ENCODE measurements at regions not wholly inside any gene's neighbourhood (a gene's known extent, or its start where the extent isn't known, plus 50 kb on each side); places are given as distances from the start of the nearest gene placed in this dataset.

- DNase-seq (no peak), ATAC-seq (no peak)
- no peaks in the 10 kb centered on the region for H3K9me3 ChIP-seq
- TF ChIP-seq POLR2A (IDR thresholded peaks at IDR 0.05) (no peak), CTCF (IDR thresholded peaks at IDR 0.05) (no peak)
- intact Hi-C loops (cut with DNase I): no loop called here
- no peak overlapping the region for H3K4me3 ChIP-seq
- H3K4me1 ChIP-seq: no peaks in the 10 kb centered on the region
- no peaks in the 10 kb centered on the region for H3K36me3 ChIP-seq
- WGBS (ENCODE audit: insufficient coverage, low coverage, low lambda C conversion rate, missing lambda C conversion rate): 86% methylated on average over 4 of the region's 4 CpGs
- H3K27me3 ChIP-seq: no peaks in the 10 kb centered on the region
- no peak overlapping the region for H3K27ac ChIP-seq
Observed at GRCh38 chr3:127520993-127521392, 69.5 kb downstream of the TPRA1 start.

- Histone ChIP-seq H3K4me3 (no peak overlapping the region), H3K9me3 (no peaks in the 10 kb centered on the region), H3K4me1 (no peaks in the 10 kb centered on the region), H3K36me3 (no peaks in the 10 kb centered on the region), H3K27ac (no peak overlapping the region), H3K27me3 (no peaks in the 10 kb centered on the region)
- ATAC-seq (no peak), DNase-seq (no peak)
- intact Hi-C loops (cut with DNase I): no loop called here
- WGBS (ENCODE audit: insufficient coverage, low coverage, low lambda C conversion rate, missing lambda C conversion rate): 79% methylated on average over 2 of the region's 4 CpGs
- TF ChIP-seq POLR2A (IDR thresholded peaks at IDR 0.05) (no peak), CTCF (IDR thresholded peaks at IDR 0.05) (no peak)
Observed at GRCh38 chr3:127518456-127519081, 72.0 kb downstream of the TPRA1 start.

- TF ChIP-seq CTCF (IDR thresholded peaks at IDR 0.05): no peak
- no peak for TF ChIP-seq POLR2A (IDR thresholded peaks at IDR 0.05)
- H3K4me3 ChIP-seq: no peak overlapping the region
- H3K4me1 ChIP-seq: no peaks in the 10 kb centered on the region
- H3K9me3 ChIP-seq: no peaks in the 10 kb centered on the region
- no peak for DNase-seq
- 58% methylated on average over 3 of the region's 3 CpGs for WGBS (ENCODE audit: insufficient coverage, low coverage, low lambda C conversion rate, missing lambda C conversion rate)
- ATAC-seq: no peak
- intact Hi-C loops (cut with DNase I): no loop called here
- no peak overlapping the region for H3K27ac ChIP-seq
- no peaks in the 10 kb centered on the region for H3K27me3 ChIP-seq
- H3K36me3 ChIP-seq: no peaks in the 10 kb centered on the region
Observed at GRCh38 chr3:127512256-127512655, 78.3 kb downstream of the TPRA1 start.

DNA sequence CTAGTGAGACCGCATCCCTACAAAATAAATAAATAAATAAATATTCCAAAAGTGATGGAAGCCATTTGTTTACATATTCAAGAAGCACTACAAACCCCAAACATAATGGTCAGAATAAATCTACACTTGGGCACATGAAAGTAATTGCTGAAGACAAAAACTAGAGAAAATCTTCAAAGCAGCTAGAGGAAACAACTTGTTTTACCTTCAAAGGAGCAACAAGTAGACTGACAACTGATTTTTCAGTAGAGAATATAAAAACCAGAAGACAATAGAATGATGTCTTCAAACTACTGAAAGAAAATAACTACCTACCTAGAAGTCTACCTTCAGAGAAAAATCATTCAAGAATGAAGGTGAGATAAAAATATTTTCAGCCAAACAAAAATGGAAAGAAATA lies 89.4 kb downstream of the TPRA1 start:
- Histone ChIP-seq H3K4me1 (no peaks in the 10 kb centered on the region), H3K36me3 (no peaks in the 10 kb centered on the region), H3K27me3 (no peaks in the 10 kb centered on the region), H3K4me3 (no peak overlapping the region), H3K9me3 (no peaks in the 10 kb centered on the region), H3K27ac (no peak overlapping the region)
- no peak for TF ChIP-seq CTCF (IDR thresholded peaks at IDR 0.05)
- TF ChIP-seq POLR2A (IDR thresholded peaks at IDR 0.05): no peak
- ATAC-seq (no peak), DNase-seq (no peak)
- 75% methylated on average over 1 of the region's 1 CpG for WGBS (ENCODE audit: insufficient coverage, low coverage, low lambda C conversion rate, missing lambda C conversion rate)
- intact Hi-C loops (cut with DNase I): no loop called here

DNA sequence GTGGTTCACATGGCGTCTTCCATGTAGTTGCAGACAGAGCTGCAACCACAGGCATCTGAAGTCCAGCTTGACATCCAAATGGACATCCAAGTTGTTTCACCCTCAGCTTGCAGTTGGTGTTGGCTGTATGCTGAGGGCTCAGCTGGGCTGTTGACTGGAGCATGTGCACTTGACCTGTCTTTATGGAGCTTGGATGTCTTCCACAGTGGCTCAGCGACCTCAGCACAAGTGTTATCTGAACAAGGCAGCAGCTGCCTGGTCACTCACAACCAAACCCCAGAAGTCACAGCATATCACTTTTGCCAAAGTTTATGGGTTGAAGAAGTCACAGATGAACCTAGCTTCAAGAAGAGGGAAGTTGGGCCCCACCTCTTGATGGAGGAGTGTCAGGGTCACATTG lies 92.9 kb downstream of the TPRA1 start:
- ATAC-seq: no peak
- Histone ChIP-seq H3K27ac (no peak overlapping the region), H3K27me3 (no peaks in the 10 kb centered on the region), H3K36me3 (no peaks in the 10 kb centered on the region), H3K9me3 (no peaks in the 10 kb centered on the region), H3K4me3 (no peak overlapping the region), H3K4me1 (no peaks in the 10 kb centered on the region)
- no peak for DNase-seq
- WGBS (ENCODE audit: insufficient coverage, low coverage, low lambda C conversion rate, missing lambda C conversion rate): 60% methylated on average over 1 of the region's 2 CpGs
- intact Hi-C loops (cut with DNase I): no loop called here
- TF ChIP-seq POLR2A (IDR thresholded peaks at IDR 0.05) (no peak), CTCF (IDR thresholded peaks at IDR 0.05) (no peak)
